ENCODE measurements at regions not wholly inside any gene's neighbourhood (a gene's known extent, or its start where the extent isn't known, plus 50 kb on each side); places are given as distances from the start of the nearest gene placed in this dataset.
A peak's percentile ranks its signal among the peaks of the same experiment; 100 is the strongest.

- H3K27ac ChIP-seq (ENCODE audit: insufficient read depth, low read length), result no peak overlapping the region
Observed at GRCh38 chr1:87231703-87232367, 96.8 kb upstream of the LMO4 start.

GRCh38 chr1:87236585-87236984 lies 92.1 kb upstream of the LMO4 start:
- DNase-seq (ENCODE audit: low read depth in 2 of 2), result peak; percentile 23 to 31
- no peaks in the 10 kb centered on the region for H3K36me3 ChIP-seq (ENCODE audit: control insufficient read depth, insufficient read depth, low read length)
- H4K20me1 ChIP-seq (ENCODE audit: control insufficient read depth, extremely low read depth, insufficient read depth, low read length), result no peaks in the 10 kb centered on the region
- H3K9ac ChIP-seq (ENCODE audit: insufficient read depth, low read length), result no peak overlapping the region
- peak overlapping the region; percentile 28 for H3K4me2 ChIP-seq (ENCODE audit: extremely low read depth, insufficient read depth, low read length)
- no peaks in the 10 kb centered on the region for H3K9me3 ChIP-seq (ENCODE audit: control insufficient read depth, insufficient read depth, low read depth, low read length)
- TF ChIP-seq EZH2 (IDR thresholded peaks at IDR 0.05; ENCODE audit: low read length, missing control alignments) (no peak), CTCF (conservative IDR thresholded peaks at IDR 0.05 in 1 of 2, IDR thresholded peaks at IDR 0.05 in 1 of 2; ENCODE audit: low read depth in 1 of 2, low read length in 2 of 2) (no peak)
- H3K27ac ChIP-seq (ENCODE audit: insufficient read depth, low read length), result peak overlapping the region; percentile 40
- H2AFZ ChIP-seq (ENCODE audit: low read length), result peak overlapping the region; percentile 76
- no peak overlapping the region for H3K4me3 ChIP-seq (replicated peaks in 1 of 4; ENCODE audit: control extremely low read depth in 1 of 4, insufficient read depth in 1 of 4, low read depth in 3 of 4, low read length in 4 of 4)
- no peaks in the 10 kb centered on the region for H3K27me3 ChIP-seq (ENCODE audit: control insufficient read depth, insufficient read depth, low read length)
- H3K79me2 ChIP-seq (ENCODE audit: control insufficient read depth, insufficient read depth, low read length), result no peaks in the 10 kb centered on the region
- H3K4me1 ChIP-seq (ENCODE audit: control insufficient read depth, extremely low read depth, insufficient read depth, low read length), result peaks cover 3% of the 10 kb centered on the region

More at GRCh38 chr1:87231703-87232367, 96.8 kb upstream of the LMO4 start:
- Histone ChIP-seq H3K4me3 (replicated peaks in 1 of 4; ENCODE audit: control extremely low read depth in 1 of 4, insufficient read depth in 1 of 4, low read depth in 3 of 4, low read length in 4 of 4) (no peak overlapping the region), H3K4me2 (ENCODE audit: extremely low read depth, insufficient read depth, low read length) (no peak overlapping the region), H3K4me1 (ENCODE audit: control insufficient read depth, extremely low read depth, insufficient read depth, low read length) (peaks cover 3% of the 10 kb centered on the region), H3K9me3 (ENCODE audit: control insufficient read depth, insufficient read depth, low read depth, low read length) (no peaks in the 10 kb centered on the region), H2AFZ (ENCODE audit: low read length) (no peak overlapping the region), H3K27me3 (ENCODE audit: control insufficient read depth, insufficient read depth, low read length) (no peaks in the 10 kb centered on the region), H3K79me2 (ENCODE audit: control insufficient read depth, insufficient read depth, low read length) (no peaks in the 10 kb centered on the region), H3K9ac (ENCODE audit: insufficient read depth, low read length) (no peak overlapping the region), H3K36me3 (ENCODE audit: control insufficient read depth, insufficient read depth, low read length) (no peaks in the 10 kb centered on the region), H4K20me1 (ENCODE audit: control insufficient read depth, extremely low read depth, insufficient read depth, low read length) (no peaks in the 10 kb centered on the region)
- no peak for TF ChIP-seq CTCF (conservative IDR thresholded peaks at IDR 0.05 in 1 of 2, IDR thresholded peaks at IDR 0.05 in 1 of 2; ENCODE audit: low read depth in 1 of 2, low read length in 2 of 2)
- TF ChIP-seq EZH2 (IDR thresholded peaks at IDR 0.05; ENCODE audit: low read length, missing control alignments), result no peak
- no peak for DNase-seq (ENCODE audit: low read depth in 2 of 2)

GRCh38 chr1:87239997-87240605 lies 88.6 kb upstream of the LMO4 start:
- Histone ChIP-seq H4K20me1 (ENCODE audit: control insufficient read depth, extremely low read depth, insufficient read depth, low read length) (no peaks in the 10 kb centered on the region), H3K27me3 (ENCODE audit: control insufficient read depth, insufficient read depth, low read length) (no peaks in the 10 kb centered on the region), H3K4me2 (ENCODE audit: extremely low read depth, insufficient read depth, low read length) (no peak overlapping the region), H2AFZ (ENCODE audit: low read length) (no peak overlapping the region), H3K9me3 (ENCODE audit: control insufficient read depth, insufficient read depth, low read depth, low read length) (no peaks in the 10 kb centered on the region), H3K4me3 (replicated peaks in 1 of 4; ENCODE audit: control extremely low read depth in 1 of 4, insufficient read depth in 1 of 4, low read depth in 3 of 4, low read length in 4 of 4) (no peak overlapping the region), H3K9ac (ENCODE audit: insufficient read depth, low read length) (no peak overlapping the region), H3K79me2 (ENCODE audit: control insufficient read depth, insufficient read depth, low read length) (no peaks in the 10 kb centered on the region), H3K4me1 (ENCODE audit: control insufficient read depth, extremely low read depth, insufficient read depth, low read length) (peaks cover 3% of the 10 kb centered on the region), H3K27ac (ENCODE audit: insufficient read depth, low read length) (no peak overlapping the region), H3K36me3 (ENCODE audit: control insufficient read depth, insufficient read depth, low read length) (no peaks in the 10 kb centered on the region)
- DNase-seq (ENCODE audit: low read depth in 2 of 2), result no peak
- no peak for TF ChIP-seq CTCF (conservative IDR thresholded peaks at IDR 0.05 in 1 of 2, IDR thresholded peaks at IDR 0.05 in 1 of 2; ENCODE audit: low read depth in 1 of 2, low read length in 2 of 2)
- TF ChIP-seq EZH2 (IDR thresholded peaks at IDR 0.05; ENCODE audit: low read length, missing control alignments), result no peak
